ENCODE measurements at regions not wholly inside any gene's neighbourhood (a gene's known extent, or its start where the extent isn't known, plus 50 kb on each side); places are given as distances from the start of the nearest gene placed in this dataset.

DNA sequence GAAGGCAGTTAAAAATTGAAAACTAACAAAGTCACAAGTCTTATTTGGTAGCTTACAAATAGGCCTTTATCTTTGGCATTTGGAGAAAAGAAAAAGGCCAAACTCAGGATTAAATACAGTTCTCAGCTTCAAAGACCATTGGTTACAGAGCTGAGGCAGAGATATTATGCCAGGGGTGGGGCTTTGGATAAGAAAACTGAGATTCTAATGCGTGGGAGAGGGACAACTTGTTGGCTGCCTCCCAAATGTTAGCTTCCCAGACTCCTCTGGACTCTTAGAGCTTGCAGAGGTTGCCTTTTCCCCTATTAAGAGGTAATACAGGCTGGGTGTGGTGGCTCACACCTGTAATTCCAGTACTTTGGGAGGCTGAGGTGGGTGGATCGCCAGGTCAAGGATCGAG lies 231.8 kb downstream of the SQOR start:
- intact Hi-C loops (cut with DNase I; ENCODE audit: low total_unique reads): no loop called here
- Histone ChIP-seq H3K4me1 (no peaks in the 10 kb centered on the region), H3K27ac (no peak overlapping the region), H3K4me3 (no peak overlapping the region), H3K27me3 (no peaks in the 10 kb centered on the region), H3K36me3 (no peaks in the 10 kb centered on the region), H3K9me3 (no peaks in the 10 kb centered on the region)
- TF ChIP-seq POLR2A (IDR thresholded peaks at IDR 0.05): no peak
- no peak for TF ChIP-seq CTCF (IDR thresholded peaks at IDR 0.05)
- DNase-seq: no peak

GRCh38 chr15:45867281-45867680 lies 232.5 kb downstream of the SQOR start:
- no peak for DNase-seq
- intact Hi-C loops (cut with DNase I; ENCODE audit: low total_unique reads): no loop called here
- Histone ChIP-seq H3K27ac (no peak overlapping the region), H3K36me3 (no peaks in the 10 kb centered on the region), H3K9me3 (no peaks in the 10 kb centered on the region), H3K27me3 (no peaks in the 10 kb centered on the region), H3K4me1 (no peaks in the 10 kb centered on the region), H3K4me3 (no peak overlapping the region)
- no peak for TF ChIP-seq CTCF (IDR thresholded peaks at IDR 0.05)
- no peak for TF ChIP-seq POLR2A (IDR thresholded peaks at IDR 0.05)

GRCh38 chr15:45868109-45868691 lies 233.4 kb downstream of the SQOR start:
- H3K4me1 ChIP-seq: no peaks in the 10 kb centered on the region
- intact Hi-C loops (cut with DNase I; ENCODE audit: low total_unique reads): no loop called here
- no peaks in the 10 kb centered on the region for H3K9me3 ChIP-seq
- TF ChIP-seq POLR2A (IDR thresholded peaks at IDR 0.05) (no peak), CTCF (IDR thresholded peaks at IDR 0.05) (no peak)
- DNase-seq: no peak
- no peaks in the 10 kb centered on the region for H3K36me3 ChIP-seq
- H3K27me3 ChIP-seq: no peaks in the 10 kb centered on the region
- H3K4me3 ChIP-seq: no peak overlapping the region
- no peak overlapping the region for H3K27ac ChIP-seq

- Histone ChIP-seq H3K4me1 (no peaks in the 10 kb centered on the region), H3K9me3 (no peaks in the 10 kb centered on the region), H3K27ac (no peak overlapping the region), H3K36me3 (no peaks in the 10 kb centered on the region), H3K27me3 (no peaks in the 10 kb centered on the region), H3K4me3 (no peak overlapping the region)
- intact Hi-C loops (cut with DNase I; ENCODE audit: low total_unique reads): no loop called here
- no peak for TF ChIP-seq CTCF (IDR thresholded peaks at IDR 0.05)
- no peak for TF ChIP-seq POLR2A (IDR thresholded peaks at IDR 0.05)
- no peak for DNase-seq
Measured at GRCh38 chr15:45869034-45869668, 234.3 kb downstream of the SQOR start.

DNA sequence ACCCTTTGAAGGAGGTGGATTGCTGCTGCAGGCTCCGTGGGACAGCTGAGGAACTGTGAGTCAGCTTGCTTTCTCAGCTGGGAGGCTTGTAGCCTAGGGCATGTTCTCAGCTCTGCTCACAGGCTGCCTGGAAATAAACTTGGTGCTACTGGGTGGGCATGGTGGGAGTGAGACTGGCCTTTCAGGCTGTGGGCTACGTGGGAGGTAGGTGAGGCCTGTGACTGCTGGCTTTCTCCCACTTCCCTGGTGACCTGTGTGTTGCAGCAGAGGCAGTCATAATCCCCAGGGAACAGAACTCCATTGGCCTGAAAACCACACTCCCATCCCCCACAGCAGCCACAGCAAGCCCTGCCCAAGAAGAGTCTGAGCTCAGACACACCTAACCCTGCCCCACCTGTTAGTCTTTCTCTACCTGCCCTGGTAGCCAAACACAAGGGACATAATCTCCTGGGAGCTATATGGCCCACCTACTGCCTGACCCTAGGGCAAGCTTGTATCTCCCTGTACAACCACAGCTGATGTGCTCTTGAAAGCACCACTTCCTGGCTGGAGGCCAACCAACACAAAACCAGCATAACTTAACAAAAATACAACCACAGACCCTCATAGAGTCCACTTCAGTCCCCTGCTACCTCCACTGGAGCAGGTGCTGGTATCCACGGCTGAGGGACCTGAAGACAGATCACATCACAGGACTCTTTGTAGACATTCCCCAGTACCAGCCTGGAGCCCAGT lies 236.5 kb downstream of the SQOR start:
- no peaks in the 10 kb centered on the region for H3K27me3 ChIP-seq
- H3K9me3 ChIP-seq: no peaks in the 10 kb centered on the region
- no peak for DNase-seq
- no peak overlapping the region for H3K27ac ChIP-seq
- H3K4me1 ChIP-seq: no peaks in the 10 kb centered on the region
- no peaks in the 10 kb centered on the region for H3K36me3 ChIP-seq
- H3K4me3 ChIP-seq: no peak overlapping the region
- no peak for TF ChIP-seq POLR2A (IDR thresholded peaks at IDR 0.05)
- no peak for TF ChIP-seq CTCF (IDR thresholded peaks at IDR 0.05)
- intact Hi-C loops (cut with DNase I; ENCODE audit: low total_unique reads): no loop called here

Measured in uterus (tissue), 3 donors.